SK-MEL-5 (cell line): ENCODE measurements at regions not wholly inside any gene's neighbourhood (a gene's known extent, or its start where the extent isn't known, plus 50 kb on each side); places are given as distances from the start of the nearest gene placed in this dataset.
A peak's percentile ranks its signal among the peaks of the same experiment; 100 is the strongest.
"Not testable (repeated sequence)": the region's sequence is repeated elsewhere in the genome, so short reads cannot be mapped to it uniquely, and the experiment has no call there.

Experiments
- DNase-seq: peaks from one replicate; pipeline ENCODE4 v3.0.0-alpha.2; 2016; ENCODE audit warnings: low read depth, low spot score
- in situ Hi-C: cut with HindIII; loops from 2 replicates; pipeline ENCODE4 v1.10.0; 2016; ENCODE audit warnings: low sequenced_read_pairs, high pct_unique_total_duplicates, low pct_unique_long_range_greater_than_20kb

DNA sequence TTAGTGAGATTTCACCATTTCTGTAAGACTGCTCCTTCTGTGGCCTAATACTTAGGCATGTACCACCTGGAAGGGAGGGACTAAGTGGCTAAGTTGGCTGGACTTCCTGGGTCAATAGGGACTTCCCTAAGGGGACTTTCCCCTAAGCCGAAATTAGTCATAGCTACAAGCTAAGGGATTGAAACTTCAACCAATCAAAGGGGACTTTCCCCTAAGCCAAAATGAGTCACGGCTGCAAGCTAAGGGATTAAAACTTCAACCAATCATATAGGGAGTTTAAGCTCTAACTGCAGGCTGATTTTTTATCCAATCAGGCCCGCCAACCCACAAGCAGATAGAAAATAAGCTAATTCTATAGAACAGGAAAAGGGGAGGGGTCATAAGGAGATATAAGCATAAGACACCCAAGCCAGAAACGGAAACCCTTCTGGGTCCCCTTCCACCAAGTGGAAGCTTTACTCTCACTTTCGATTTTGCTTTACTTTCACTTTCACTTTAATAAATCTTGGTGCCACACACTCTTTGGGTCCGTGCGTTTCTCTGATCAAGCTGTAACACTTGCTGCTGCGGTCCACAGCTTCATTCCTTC, 382.8 kb downstream of the KLHL4 start:
- in situ Hi-C loops: no loop called here
- no peak for DNase-seq

DNA sequence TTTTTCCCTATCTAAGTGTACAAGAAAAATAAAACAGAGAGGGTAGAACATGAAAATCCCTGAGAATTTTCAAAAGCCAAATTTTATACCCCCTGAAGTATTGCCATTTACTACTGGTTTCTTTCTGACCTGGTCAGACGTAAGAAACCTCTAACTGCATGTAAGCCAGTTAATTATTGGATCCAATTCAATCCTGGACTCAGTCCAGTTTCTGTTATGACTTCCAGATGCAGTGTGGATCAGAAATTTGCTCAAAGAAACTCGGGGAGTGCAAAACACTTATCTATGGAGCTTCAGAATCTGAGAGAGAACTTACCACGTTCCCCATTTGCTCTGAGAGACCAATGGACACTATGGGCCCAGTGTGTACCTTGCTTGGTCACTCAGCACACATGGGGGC, 383.5 kb downstream of the KLHL4 start:
- in situ Hi-C loops: no loop called here
- no peak for DNase-seq

DNA sequence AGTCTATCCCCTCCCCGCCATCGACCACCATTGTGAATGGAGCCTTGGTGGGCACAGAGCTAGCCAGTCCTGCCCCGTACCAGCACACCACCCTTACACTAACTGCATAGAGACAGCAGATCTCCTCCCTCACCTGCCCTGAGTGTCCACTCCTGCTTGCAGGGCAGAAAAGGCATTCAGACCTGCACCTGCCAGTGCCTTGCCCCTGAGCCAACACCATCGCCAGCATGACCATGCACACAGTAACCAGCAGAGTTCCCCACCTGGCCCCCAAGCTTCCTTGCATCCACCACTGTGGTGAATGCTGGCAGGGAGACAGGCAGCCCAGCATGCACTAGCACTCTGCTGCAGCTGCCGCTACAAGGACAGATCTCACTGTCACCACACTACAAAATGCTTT, 397.1 kb downstream of the KLHL4 start:
- in situ Hi-C loops: no loop called here
- DNase-seq: no peak

GRCh38 chrX:87924619-87925018, 407.0 kb downstream of the KLHL4 start:
- DNase-seq: peak; percentile 0

DNA sequence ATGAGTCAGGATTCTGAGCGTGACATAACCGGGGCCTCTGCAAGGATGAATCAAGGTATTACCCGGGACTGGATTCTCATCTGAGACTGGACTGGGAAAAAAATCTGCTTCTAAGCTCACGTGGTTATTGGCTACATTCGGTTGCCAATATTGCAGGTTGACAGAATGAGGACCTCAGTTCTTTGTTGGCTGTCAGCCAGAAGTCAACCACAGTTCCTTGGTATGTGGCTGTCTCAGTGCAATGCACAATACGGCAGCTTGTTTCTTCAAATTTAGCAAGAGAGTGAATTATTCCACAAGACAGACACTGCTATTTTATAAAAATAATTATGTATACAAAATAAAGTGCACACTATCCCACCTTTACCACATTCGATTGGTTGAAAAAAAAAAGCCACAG, 424.2 kb downstream of the KLHL4 start:
- DNase-seq: peak; percentile 36
- in situ Hi-C loops: no loop called here

More at GRCh38 chrX:87924619-87925018, 407.0 kb downstream of the KLHL4 start:
- in situ Hi-C loops: no loop called here

DNA sequence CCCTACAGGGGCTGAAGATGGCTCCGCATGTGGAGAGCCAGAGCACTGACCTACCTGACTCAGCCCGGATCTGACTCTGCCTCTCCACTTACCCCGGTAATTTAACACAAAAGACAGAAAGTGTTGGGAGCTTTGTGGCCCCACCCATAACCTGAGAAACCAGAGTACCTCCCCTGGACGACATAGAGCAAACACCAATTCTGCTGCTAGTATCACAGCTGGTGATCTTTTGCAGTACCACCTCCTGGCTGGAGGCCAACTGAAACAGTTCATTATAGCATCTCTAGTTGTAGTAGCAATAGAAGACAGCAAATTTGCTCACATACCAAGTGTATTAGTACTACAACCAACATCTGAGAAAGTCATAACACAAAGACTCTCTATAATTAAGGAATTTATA, 443.9 kb downstream of the KLHL4 start:
- DNase-seq: no peak
- in situ Hi-C loops: no loop called here

GRCh38 chrX:87968118-87968517, 450.5 kb downstream of the KLHL4 start:
- in situ Hi-C loops: no loop called here
- DNase-seq: no peak

DNA sequence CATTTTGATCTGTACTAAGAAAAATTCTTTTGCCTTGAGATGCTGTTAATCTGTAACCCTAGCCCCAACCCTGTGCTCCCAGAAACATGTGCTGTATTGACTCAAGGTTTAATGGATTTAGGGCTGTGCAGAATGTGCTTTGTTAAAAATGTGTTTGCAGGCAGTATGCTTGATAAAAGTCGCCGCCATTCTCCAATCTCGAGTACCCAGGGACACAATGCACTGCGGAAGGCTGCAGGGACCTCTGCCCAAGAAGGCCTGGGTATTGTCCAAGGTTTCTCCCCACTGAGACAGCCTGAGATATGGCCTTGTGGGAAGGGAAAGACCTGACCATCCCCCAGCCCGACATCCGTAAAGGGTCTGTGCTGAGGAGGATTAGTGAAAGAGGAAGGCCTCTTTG, 454.5 kb downstream of the KLHL4 start:
- DNase-seq, in situ Hi-C loops: not testable (repeated sequence)

DNA sequence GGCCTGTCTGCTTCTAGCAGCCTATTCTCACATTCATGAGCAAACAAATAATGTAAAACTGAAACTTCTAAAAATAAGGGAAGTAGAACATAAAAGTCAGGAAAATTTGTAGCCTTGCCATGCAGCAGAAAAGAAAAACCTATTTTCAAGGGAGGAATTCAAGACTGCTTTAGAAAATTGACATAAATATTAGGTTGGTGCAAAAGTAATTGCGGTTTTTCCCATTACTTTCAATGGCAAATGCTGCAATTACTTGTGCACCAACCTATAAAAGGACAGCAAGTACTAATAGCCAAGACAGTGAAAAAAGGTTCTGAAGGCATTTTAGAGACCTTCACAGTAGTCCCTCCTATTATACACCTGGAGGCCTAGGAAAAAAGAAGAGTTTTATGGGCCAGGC, 457.8 kb downstream of the KLHL4 start:
- DNase-seq: no peak
- in situ Hi-C loops: no loop called here

DNA sequence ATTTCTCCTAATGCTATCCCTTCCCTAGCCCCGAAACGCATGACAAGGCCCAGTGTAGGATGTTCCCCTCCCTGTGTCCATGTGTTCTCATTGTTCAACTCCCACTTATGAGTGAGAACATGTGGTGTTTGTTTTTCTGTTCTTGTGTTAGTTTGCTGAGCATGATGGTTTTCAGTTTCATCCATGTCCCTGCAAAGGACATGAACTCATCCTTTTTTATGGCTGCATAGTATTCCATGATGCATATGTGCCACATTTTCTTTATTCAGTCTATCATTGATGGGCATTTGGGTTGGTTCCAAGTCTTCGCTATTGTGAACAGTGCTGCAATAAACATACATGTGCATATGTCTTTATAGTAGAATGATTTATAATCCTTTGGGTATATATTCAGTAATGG, 490.3 kb downstream of the KLHL4 start:
- DNase-seq, in situ Hi-C loops: not testable (repeated sequence)

- in situ Hi-C loops: no loop called here
- no peak for DNase-seq
Measured at GRCh38 chrX:88024022-88024421, 506.4 kb downstream of the KLHL4 start.

GRCh38 chrX:88072339-88073030, 554.9 kb downstream of the KLHL4 start:
- in situ Hi-C loops: no loop called here
- DNase-seq: no peak

DNA sequence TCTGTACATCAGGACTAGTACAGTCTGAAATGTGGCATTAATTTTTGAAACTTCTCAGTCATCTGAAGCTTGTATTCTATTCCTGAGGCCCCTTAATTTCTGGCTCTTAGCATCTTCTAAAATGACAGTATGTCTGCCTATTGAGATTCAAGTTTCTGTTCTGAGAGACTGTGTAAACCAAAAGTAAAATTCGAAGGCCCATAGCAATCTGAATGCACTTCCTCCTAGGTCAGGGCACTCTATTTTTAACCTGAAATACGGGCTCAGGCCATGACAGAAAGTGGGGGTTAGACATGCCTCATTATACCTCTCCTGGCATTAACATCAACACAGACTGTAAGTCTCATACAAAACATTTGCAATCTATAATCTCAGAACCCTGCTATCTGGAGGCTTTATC, 584.4 kb downstream of the KLHL4 start:
- in situ Hi-C loops: no loop called here
- DNase-seq: no peak

DNA sequence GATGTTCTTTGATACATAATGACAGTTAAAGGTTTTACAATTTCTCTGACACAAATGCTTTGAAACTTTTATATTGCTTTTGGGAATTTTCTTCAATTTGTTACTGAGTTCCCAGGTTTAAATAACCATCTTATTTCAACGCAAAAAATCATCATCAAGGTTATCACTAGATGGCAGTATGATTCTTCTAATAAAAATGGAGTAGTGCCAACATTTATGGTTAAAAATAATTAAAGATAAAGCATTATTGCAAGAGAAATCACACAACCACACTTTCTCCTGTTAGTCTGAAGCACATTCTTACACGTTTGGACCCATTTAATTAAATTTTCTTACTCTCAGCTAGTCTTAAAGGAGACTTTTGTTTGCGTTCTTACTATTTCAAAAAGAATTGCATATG, 611.3 kb upstream of the CPXCR1 start:
- DNase-seq: peak; percentile 26
- in situ Hi-C loops: no loop called here

DNA sequence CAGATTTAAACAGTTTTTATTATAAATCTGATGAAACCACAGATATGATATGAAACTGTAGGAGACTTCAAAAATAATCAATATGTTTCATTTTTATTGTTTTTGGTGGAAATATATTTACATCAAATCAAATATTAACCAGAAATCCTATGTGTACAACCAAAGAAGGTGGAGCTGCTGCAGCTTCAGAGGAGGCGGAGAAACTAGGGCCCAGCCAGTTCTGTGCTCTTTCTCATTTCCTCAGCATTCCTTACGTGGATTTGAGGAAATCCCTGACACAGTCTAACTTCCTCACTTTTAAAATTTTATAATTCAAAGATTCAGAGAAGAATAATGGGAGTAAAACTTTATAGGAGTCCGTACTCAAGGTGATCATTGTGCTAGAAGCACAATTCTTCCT, 610.7 kb upstream of the CPXCR1 start:
- in situ Hi-C loops: no loop called here
- DNase-seq: no peak

DNA sequence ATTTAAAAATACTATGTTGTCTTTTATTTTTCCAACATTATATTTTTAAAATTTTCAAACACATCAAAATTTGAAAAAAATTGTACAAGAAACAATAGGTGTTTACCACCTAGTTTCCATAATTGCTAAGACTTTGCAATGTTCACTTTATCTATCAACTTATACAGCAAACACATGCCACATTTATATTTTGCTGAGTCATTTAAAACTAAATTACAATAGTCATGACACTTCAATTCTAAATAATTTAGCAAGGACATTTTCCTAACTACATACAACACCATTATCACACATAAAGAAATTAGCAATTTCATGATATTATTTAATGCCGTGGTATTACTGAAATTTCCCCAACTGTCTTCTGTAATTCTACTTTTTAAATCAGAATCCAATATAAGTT, 600.4 kb upstream of the CPXCR1 start:
- DNase-seq: no peak
- in situ Hi-C loops: no loop called here

DNA sequence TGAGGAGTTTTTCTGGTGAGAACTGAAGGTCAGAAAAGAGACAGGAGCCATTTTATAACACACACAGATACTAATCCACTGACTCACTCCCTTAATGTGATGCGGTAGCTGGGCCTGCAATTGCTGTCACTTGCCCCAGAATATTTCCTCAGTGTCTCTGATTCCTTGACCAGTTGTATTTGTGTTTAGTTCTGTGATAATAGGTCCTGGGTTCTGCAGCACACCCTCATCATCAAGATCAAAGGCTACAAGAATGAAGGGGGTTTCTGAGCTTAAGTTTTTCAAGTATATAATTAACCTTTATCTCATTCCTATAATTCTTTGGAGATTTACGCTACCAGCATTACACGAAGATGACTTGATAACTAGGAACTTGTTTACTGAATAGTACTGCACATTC, 576.5 kb upstream of the CPXCR1 start:
- DNase-seq: no peak

GRCh38 chrX:88173932-88174440, 573.0 kb upstream of the CPXCR1 start:
- in situ Hi-C loops, DNase-seq: not testable (repeated sequence)

More for the DNA sequence above, 576.5 kb upstream of the CPXCR1 start:
- in situ Hi-C loops: no loop called here

DNA sequence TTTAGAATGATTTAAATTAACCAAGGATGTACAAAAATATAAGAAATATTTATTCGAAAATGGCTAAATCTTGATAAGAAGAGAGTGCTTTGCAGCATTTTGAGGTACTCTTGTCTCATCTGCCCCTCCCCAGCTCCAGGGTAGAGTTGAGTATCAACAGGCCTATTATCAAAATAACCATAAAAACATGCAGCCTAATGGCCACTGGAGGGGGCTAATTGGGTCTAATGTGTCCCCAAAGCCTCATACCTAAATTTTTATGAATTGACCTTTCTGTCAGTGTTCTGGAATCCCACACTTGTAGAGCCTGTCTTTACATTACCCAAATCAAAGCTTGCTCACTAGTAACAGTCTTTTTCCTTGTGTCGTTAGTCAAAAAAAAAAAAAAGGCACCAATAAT, 544.9 kb upstream of the CPXCR1 start:
- in situ Hi-C loops: no loop called here
- DNase-seq: peak; percentile 7
